ENCODE measurements at regions not wholly inside any gene's neighbourhood (a gene's known extent, or its start where the extent isn't known, plus 50 kb on each side); places are given as distances from the start of the nearest gene placed in this dataset.

GRCh38 chr19:28915202-28915601, 297.7 kb downstream of the UQCRFS1 start (continued):
- TF ChIP-seq ZBTB21 (CRISPR knock-in tag; IDR thresholded peaks at IDR 0.05; ENCODE audit: borderline replicate concordance), result no peak

- H3K4me1 Mint-ChIP-seq, result no peaks in the 10 kb centered on the region
- ChIA-PET POLR2A (no interaction called here), CTCF (no interaction called here)
- no peak overlapping the region for H3K4me3 Mint-ChIP-seq
- no peak for DNase-seq (ENCODE audit: low spot score)
- H3K36me3 Mint-ChIP-seq, result no peaks in the 10 kb centered on the region
- H3K9me3 Mint-ChIP-seq, result no peaks in the 10 kb centered on the region
- H3K27me3 Mint-ChIP-seq (ENCODE audit: low read depth), result no peaks in the 10 kb centered on the region
- H3K27ac Mint-ChIP-seq, result no peak overlapping the region
- no peak for ATAC-seq
- TF ChIP-seq FOXP4 (CRISPR knock-in tag; IDR thresholded peaks at IDR 0.05), result no peak
- TF ChIP-seq KAT7 (CRISPR knock-in tag; IDR thresholded peaks at IDR 0.05; ENCODE audit: borderline replicate concordance), result no peak
These were observed 298.8 kb downstream of the UQCRFS1 start for GRCh38 chr19:28914173-28914572.

DNA sequence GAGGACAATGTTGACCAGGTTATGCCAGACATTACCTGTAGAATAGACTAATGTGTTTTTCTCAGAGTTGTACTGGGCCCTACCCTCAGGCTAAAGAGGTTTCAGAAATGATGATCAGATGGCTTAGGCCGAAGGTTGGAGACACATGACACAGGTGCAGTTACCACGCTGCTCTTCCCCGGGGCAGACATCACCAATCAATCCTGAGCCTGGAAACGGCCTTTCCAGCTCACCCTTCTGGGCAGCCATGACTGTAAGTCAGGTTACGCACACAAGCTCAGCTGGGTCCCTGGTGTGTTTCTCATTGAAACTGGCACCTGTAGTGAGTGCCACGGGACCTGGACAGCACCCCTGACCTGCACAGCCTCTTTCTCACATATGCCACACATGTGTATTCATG, 299.3 kb downstream of the UQCRFS1 start:
- H3K4me1 Mint-ChIP-seq, result no peaks in the 10 kb centered on the region
- no peak overlapping the region for H3K4me3 Mint-ChIP-seq
- DNase-seq (ENCODE audit: low spot score), result no peak
- no peaks in the 10 kb centered on the region for H3K36me3 Mint-ChIP-seq
- no peaks in the 10 kb centered on the region for H3K9me3 Mint-ChIP-seq
- ATAC-seq, result no peak
- no peak overlapping the region for H3K27ac Mint-ChIP-seq
- H3K27me3 Mint-ChIP-seq (ENCODE audit: low read depth), result no peaks in the 10 kb centered on the region
- ChIA-PET CTCF (no interaction called here), POLR2A (no interaction called here)
- no peak for TF ChIP-seq STAT6 (CRISPR knock-in tag; conservative IDR thresholded peaks at IDR 0.05; ENCODE audit: low read depth)
- no peak for TF ChIP-seq ATF2 (CRISPR knock-in tag; IDR thresholded peaks at IDR 0.05; ENCODE audit: borderline replicate concordance, low read depth)
- no peak for TF ChIP-seq FOXP1 (CRISPR knock-in tag; IDR thresholded peaks at IDR 0.05; ENCODE audit: borderline replicate concordance)
- TF ChIP-seq CTCF (IDR thresholded peaks at IDR 0.05), result no peak
- TF ChIP-seq JAZF1 (CRISPR knock-in tag; IDR thresholded peaks at IDR 0.05), result no peak
- no peak for TF ChIP-seq JUN (CRISPR knock-in tag; IDR thresholded peaks at IDR 0.05)
- no peak for TF ChIP-seq MAX (CRISPR knock-in tag; IDR thresholded peaks at IDR 0.05)
- no peak for TF ChIP-seq ZBTB21 (CRISPR knock-in tag; IDR thresholded peaks at IDR 0.05; ENCODE audit: borderline replicate concordance)
- no peak for TF ChIP-seq CBFB (CRISPR knock-in tag; IDR thresholded peaks at IDR 0.05; ENCODE audit: low read depth)
- TF ChIP-seq NR3C1 (CRISPR knock-in tag; conservative IDR thresholded peaks at IDR 0.05; ENCODE audit: low read depth), result no peak
- TF ChIP-seq ZNF512 (CRISPR knock-in tag; IDR thresholded peaks at IDR 0.05; ENCODE audit: borderline replicate concordance), result no peak
- no peak for TF ChIP-seq MYBL2 (CRISPR knock-in tag; IDR thresholded peaks at IDR 0.05)
- no peak for TF ChIP-seq SMAD3 (CRISPR knock-in tag; IDR thresholded peaks at IDR 0.05; ENCODE audit: borderline replicate concordance)
- TF ChIP-seq ATF1 (CRISPR knock-in tag; IDR thresholded peaks at IDR 0.05), result no peak
- TF ChIP-seq NFATC4 (CRISPR knock-in tag; IDR thresholded peaks at IDR 0.05), result no peak

Data from WTC11 (cell line).